AG09309 (cell line): ENCODE measurements at regions not wholly inside any gene's neighbourhood (a gene's known extent, or its start where the extent isn't known, plus 50 kb on each side); places are given as distances from the start of the nearest gene placed in this dataset.

Experiments
- DNase-seq: peaks from one replicate; pipeline ENCODE4 v3.0.0-alpha.2; 2010; ENCODE audit warnings: low read depth
- H3K4me3 ChIP-seq: 2 replicates; pipeline ENCODE4 v1.5.1; 2011; ENCODE audit warnings: mild to moderate bottlenecking, low read depth, low read length, moderate library complexity; ENCODE audit not compliant: control insufficient read depth
- CTCF ChIP-seq: IDR thresholded peaks from 2 replicates; pipeline ENCODE4 v1.5.1; 2011; ENCODE audit warnings: mild to moderate bottlenecking, low read depth, low read length, inconsistent platforms; ENCODE audit not compliant: insufficient read depth, control insufficient read depth; ENCODE audit errors: missing control alignments

- no peak for TF ChIP-seq CTCF
- H3K4me3 ChIP-seq, result no peak overlapping the region
- no peak for DNase-seq
Measured at GRCh38 chr6:145290122-145290521, 445.2 kb downstream of the EPM2A start.

- no peak overlapping the region for H3K4me3 ChIP-seq
- no peak for TF ChIP-seq CTCF
- DNase-seq, result no peak
Measured at GRCh38 chr6:145292066-145292465, 443.3 kb downstream of the EPM2A start.

- H3K4me3 ChIP-seq, result no peak overlapping the region
- TF ChIP-seq CTCF, result no peak
- DNase-seq, result no peak
Measured at GRCh38 chr6:145294942-145295341, 440.4 kb downstream of the EPM2A start.

GRCh38 chr6:145295746-145296145, 439.6 kb downstream of the EPM2A start:
- TF ChIP-seq CTCF, result no peak
- no peak overlapping the region for H3K4me3 ChIP-seq
- no peak for DNase-seq

- TF ChIP-seq CTCF, result no peak
- no peak overlapping the region for H3K4me3 ChIP-seq
- no peak for DNase-seq
Measured at GRCh38 chr6:145305670-145306069, 429.6 kb downstream of the EPM2A start.

- no peak overlapping the region for H3K4me3 ChIP-seq
- no peak for DNase-seq
- TF ChIP-seq CTCF, result no peak
Measured at GRCh38 chr6:145306489-145306888, 428.8 kb downstream of the EPM2A start.
